HepG2 (cell line): ENCODE measurements at regions not wholly inside any gene's neighbourhood (a gene's known extent, or its start where the extent isn't known, plus 50 kb on each side); places are given as distances from the start of the nearest gene placed in this dataset.

Source experiments
- ATAC-seq: fragments of 200-7000 bp; cut with Tn5 transposase; 3 replicates; pipeline ENCODE4 v1.9.1; 2020; ENCODE audit warnings: mild to moderate bottlenecking, moderate library complexity
- BruUV-seq: library from RNA; stranded (reverse); fragments of 400-500 nt; replicated peaks from 2 replicates; lab custom pipeline; 2021; lab: Mats Ljungman, UMichigan
- CTCF ChIA-PET: fragments of 300-600 bp; formaldehyde crosslinking; extraction: SDS; loops from one replicate; lab custom pipeline; 2021; ENCODE audit warnings: low total read pairs, inconsistent platforms, low intra/inter-chr PET ratio; lab: Yijun Ruan, JAX
- POLR2A ChIA-PET: fragments of 350-600 bp; sonication (Branson Sonifier 250); formaldehyde crosslinking; loops from one replicate; lab custom pipeline; 2020; ENCODE audit warnings: antibody characterized with exemption, inconsistent platforms; lab: Yijun Ruan, JAX
- DNase-seq: peaks from one replicate; pipeline ENCODE4 v3.0.0-alpha.2; 2015; ENCODE audit warnings: low spot score
- FAIRE-seq: peaks from 3 replicates; lab custom pipeline; 2011; peaks lifted over from hg19 to GRCh38; lab: Jason Lieb, UNC
- H2AFZ ChIP-seq: one replicate; pipeline ENCODE4 v1.6.1; 2011; ENCODE audit warnings: low read length, inconsistent platforms
- H3K27ac ChIP-seq: fragments of 300-600 bp; 3 replicates; pipeline ENCODE4 v1.8.0; 2011; ENCODE audit warnings: mixed run types, mild to moderate bottlenecking, mixed read lengths, low read length, inconsistent platforms; ENCODE audit not compliant: insufficient read depth; ENCODE audit errors: extremely low read length
- H3K27me3 ChIP-seq, 2 experiments: fragments of 200-600 bp in 1 of 2; 2 replicates in 1 of 2; 3 replicates in 1 of 2; pipeline versions ENCODE4 v1.6.0 to v1.8.0; 2011; ENCODE audit warnings: low read length in 2 of 2, mild to moderate bottlenecking in 2 of 2, moderate library complexity in 2 of 2, inconsistent platforms in 1 of 2; ENCODE audit not compliant: insufficient read depth in 2 of 2, control insufficient read depth in 1 of 2
- H3K36me3 ChIP-seq, 2 experiments: fragments of 200-600 bp in 1 of 2; replicated peaks in 1 of 2; 2 replicates in 1 of 2; 3 replicates in 1 of 2; pipeline versions ENCODE4 v1.5.1 to v1.8.0; 2011; ENCODE audit warnings: low read length in 2 of 2, inconsistent platforms in 1 of 2; ENCODE audit not compliant: insufficient read depth in 2 of 2, control insufficient read depth in 1 of 2
- H3K4me1 ChIP-seq: 2 replicates; pipeline ENCODE4 v1.5.1; 2012; ENCODE audit warnings: low read length, inconsistent platforms; ENCODE audit not compliant: insufficient read depth
- H3K4me2 ChIP-seq: 2 replicates; pipeline ENCODE4 v1.6.0; 2011; ENCODE audit warnings: low read depth, low read length, inconsistent platforms
- H3K4me3 ChIP-seq, 3 experiments: fragments of 200-600 bp in 1 of 3; sonication (generic), shearing (Covaris generic) in 1 of 3; replicated peaks in 1 of 3; 2 replicates each; pipeline ENCODE4 v1.5.1; 2011 to 2016; ENCODE audit warnings: low read length in 3 of 3, inconsistent platforms in 2 of 3, low read depth in 2 of 3, mild to moderate bottlenecking in 2 of 3, control low read depth in 1 of 3, mixed read lengths in 1 of 3; ENCODE audit not compliant: insufficient read depth in 1 of 3
- H3K79me2 ChIP-seq: one replicate; pipeline ENCODE4 v1.6.1; 2011; ENCODE audit warnings: low read length, inconsistent platforms; ENCODE audit not compliant: insufficient read depth
- H3K9ac ChIP-seq: 2 replicates; pipeline ENCODE4 v1.6.0; 2011; ENCODE audit warnings: mild to moderate bottlenecking, low read depth, low read length, inconsistent platforms; ENCODE audit not compliant: insufficient read depth
- H3K9me3 ChIP-seq: 2 replicates; pipeline ENCODE4 v1.5.1; 2012; ENCODE audit warnings: mild to moderate bottlenecking, low read length
- H4K20me1 ChIP-seq: 2 replicates; pipeline ENCODE4 v1.6.0; 2011; ENCODE audit warnings: inconsistent platforms, mild to moderate bottlenecking, low read length, moderate library complexity; ENCODE audit not compliant: insufficient read depth
- CBFB ChIP-seq: sonication (generic); formaldehyde crosslinking; IDR thresholded peaks from 2 replicates; pipeline ENCODE4 v1.4.0; 2020; ENCODE audit warnings: missing genetic modification reagents
- EEA1 ChIP-seq: sonication (generic); formaldehyde crosslinking; IDR thresholded peaks from 2 replicates; pipeline ENCODE4 v1.5.1; 2020; ENCODE audit warnings: mild to moderate bottlenecking, missing genetic modification reagents, borderline replicate concordance
- KMT2B ChIP-seq: IDR thresholded peaks from 2 replicates; pipeline ENCODE4 v1.6.1; 2016; ENCODE audit warnings: missing genetic modification reagents, missing compliant biosample characterization
- MTA3 ChIP-seq: sonication (generic); formaldehyde crosslinking; IDR thresholded peaks from 2 replicates; pipeline ENCODE4 v1.4.0; 2020; ENCODE audit warnings: missing genetic modification reagents
- NCOA5 ChIP-seq: sonication (generic); formaldehyde crosslinking; IDR thresholded peaks from 2 replicates; pipeline ENCODE4 v1.4.0; 2020; ENCODE audit warnings: missing genetic modification reagents
- NFE2L2 ChIP-seq: fragments of 150-350 bp; IDR thresholded peaks from 2 replicates; pipeline ENCODE4 v1.6.1; 2014; ENCODE audit warnings: low read length
- ONECUT2 ChIP-seq: sonication (generic); formaldehyde crosslinking; IDR thresholded peaks from 2 replicates; pipeline ENCODE4 v1.4.0; 2020; ENCODE audit warnings: missing genetic modification reagents
- PCBP2 ChIP-seq: fragments of 200-400 bp; formaldehyde crosslinking; optimal IDR thresholded peaks from 2 replicates; pipeline ENCODE3; 2018; ENCODE audit warnings: low read length, low read depth; ENCODE audit not compliant: poor library complexity, severe bottlenecking
- PITX1 ChIP-seq: sonication (generic); formaldehyde crosslinking; IDR thresholded peaks from 2 replicates; pipeline ENCODE4 v1.5.1; 2020; ENCODE audit warnings: mild to moderate bottlenecking, missing genetic modification reagents
- POLR2G ChIP-seq: fragments of 200-400 bp; formaldehyde crosslinking; IDR thresholded peaks from 2 replicates; pipeline ENCODE4 v1.6.1; 2018; ENCODE audit warnings: mild to moderate bottlenecking, low read depth, low read length, moderate library complexity
- SIX1 ChIP-seq: sonication (generic); formaldehyde crosslinking; IDR thresholded peaks from 2 replicates; pipeline ENCODE4 v1.4.0; 2020; ENCODE audit warnings: missing genetic modification reagents, borderline replicate concordance
- SKIL ChIP-seq: sonication (generic); formaldehyde crosslinking; IDR thresholded peaks from 2 replicates; pipeline ENCODE4 v1.8.0; 2022; ENCODE audit warnings: missing genetic modification reagents, mild to moderate bottlenecking, moderate library complexity, borderline replicate concordance
- SSRP1 ChIP-seq: IDR thresholded peaks from 2 replicates; pipeline ENCODE4 v1.6.1; 2016; ENCODE audit warnings: control low read depth
- TIGD3 ChIP-seq: sonication (generic); formaldehyde crosslinking; IDR thresholded peaks from 2 replicates; pipeline ENCODE4 v1.5.1; 2020; ENCODE audit warnings: mild to moderate bottlenecking, missing genetic modification reagents, borderline replicate concordance
- ZNF225 ChIP-seq: sonication (generic); formaldehyde crosslinking; IDR thresholded peaks from 2 replicates; pipeline ENCODE4 v1.4.0; 2020; ENCODE audit warnings: mild to moderate bottlenecking, missing genetic modification reagents
- ZNF343 ChIP-seq: sonication (generic); formaldehyde crosslinking; IDR thresholded peaks from 2 replicates; pipeline ENCODE4 v1.4.0; 2020; ENCODE audit warnings: mild to moderate bottlenecking, missing genetic modification reagents
- ZNF414 ChIP-seq: sonication (generic); formaldehyde crosslinking; IDR thresholded peaks from 2 replicates; pipeline ENCODE4 v1.5.0; 2020; ENCODE audit warnings: missing genetic modification reagents
- ZNF772 ChIP-seq: sonication (generic); formaldehyde crosslinking; IDR thresholded peaks from 2 replicates; pipeline ENCODE4 v1.5.0; 2020; ENCODE audit warnings: mild to moderate bottlenecking, missing genetic modification reagents
- WGBS: methylation state at CpG from one replicate; pipeline ENCODE4 v1.1.6; 2017; ENCODE audit warnings: low lambda C conversion rate; 5-methylcytosine and 5-hydroxymethylcytosine counted together
- in situ Hi-C: cut with HindIII; loops from 2 replicates; pipeline ENCODE4 v1.10.0; 2017; ENCODE audit warnings: low pct_unique_long_range_greater_than_20kb; ENCODE audit not compliant: extremely low pct_ligation_motif_present
- intact Hi-C: fragments of 100-400 bp; cut with micrococcal nuclease; formaldehyde crosslinking; loops from one replicate; pipeline ENCODE4 v1.10.0; 2022; ENCODE audit not compliant: unreplicated experiment

- H3K4me2 ChIP-seq, result no peak overlapping the region
- FAIRE-seq (no peak), DNase-seq (no peak)
- TF ChIP-seq CBFB (CRISPR knock-in tag) (no peak), EEA1 (no peak)
- TF ChIP-seq, all 625 proteins: peak for 0
- H3K9me3 ChIP-seq, result no peaks in the 10 kb centered on the region
- no peak overlapping the region for H2AFZ ChIP-seq
- CTCF ChIA-PET, result no interaction called here
- no peak overlapping the region for H3K4me3 ChIP-seq
- no peaks in the 10 kb centered on the region for H3K4me1 ChIP-seq
- in situ Hi-C loops (no loop called here), intact Hi-C loops (no loop called here)
- H3K36me3 ChIP-seq, result no peaks in the 10 kb centered on the region
- no TSS peak for BruUV-seq
- no peaks in the 10 kb centered on the region for H3K79me2 ChIP-seq
- no peaks in the 10 kb centered on the region for H3K27me3 ChIP-seq
- H3K27ac ChIP-seq, result no peak overlapping the region
- ATAC-seq, result no peak
- H4K20me1 ChIP-seq, result no peaks in the 10 kb centered on the region
- POLR2A ChIA-PET, result no interaction called here
- 2% methylated on average over 2 of the region's 2 CpGs for WGBS
- H3K9ac ChIP-seq, result no peak overlapping the region
Observed at GRCh38 chr2:147758821-147759220, 86.0 kb upstream of the ACVR2A start.

GRCh38 chr2:147756069-147756468, 88.8 kb upstream of the ACVR2A start:
- ATAC-seq (no peak), DNase-seq (no peak), FAIRE-seq (no peak)
- Histone ChIP-seq H2AFZ (no peak overlapping the region), H3K27ac (no peak overlapping the region), H3K4me2 (no peak overlapping the region), H3K4me1 (no peaks in the 10 kb centered on the region), H4K20me1 (no peaks in the 10 kb centered on the region), H3K9ac (no peak overlapping the region), H3K4me3 (no peak overlapping the region), H3K79me2 (no peaks in the 10 kb centered on the region), H3K27me3 (no peaks in the 10 kb centered on the region), H3K36me3 (no peaks in the 10 kb centered on the region), H3K9me3 (no peaks in the 10 kb centered on the region)
- POLR2A ChIA-PET, result no interaction called here
- in situ Hi-C loops (no loop called here), intact Hi-C loops (no loop called here)
- no TSS peak for BruUV-seq
- CTCF ChIA-PET, result no interaction called here
- WGBS, result 0% methylated on average over 2 of the region's 2 CpGs
- no peak for TF ChIP-seq SSRP1 (CRISPR knock-in tag)
- TF ChIP-seq PCBP2, result no peak
- TF ChIP-seq KMT2B, result no peak
- TF ChIP-seq ZNF343 (CRISPR knock-in tag), result no peak
- no peak for TF ChIP-seq NFE2L2
- no peak for TF ChIP-seq ZNF414 (CRISPR knock-in tag)
- TF ChIP-seq POLR2G, result no peak
- no peak for TF ChIP-seq SIX1 (CRISPR knock-in tag)
- TF ChIP-seq NCOA5 (CRISPR knock-in tag), result no peak
- no peak for TF ChIP-seq ONECUT2
- TF ChIP-seq PITX1, result no peak
- TF ChIP-seq TIGD3, result no peak
- TF ChIP-seq ZNF225 (CRISPR knock-in tag), result no peak
- no peak for TF ChIP-seq SKIL (CRISPR knock-in tag)
- TF ChIP-seq MTA3 (CRISPR knock-in tag), result no peak
- TF ChIP-seq ZNF772 (CRISPR knock-in tag), result no peak
